UCSD-AML1 (cell line): ENCODE measurements at regions not wholly inside any gene's neighbourhood (a gene's known extent, or its start where the extent isn't known, plus 50 kb on each side); places are given as distances from the start of the nearest gene placed in this dataset.

Experiments used
- DNase-seq: peaks from one replicate; lab custom pipeline; 2025; ENCODE audit not compliant: unreplicated experiment; lab: John Stamatoyannopoulos, UW

DNA sequence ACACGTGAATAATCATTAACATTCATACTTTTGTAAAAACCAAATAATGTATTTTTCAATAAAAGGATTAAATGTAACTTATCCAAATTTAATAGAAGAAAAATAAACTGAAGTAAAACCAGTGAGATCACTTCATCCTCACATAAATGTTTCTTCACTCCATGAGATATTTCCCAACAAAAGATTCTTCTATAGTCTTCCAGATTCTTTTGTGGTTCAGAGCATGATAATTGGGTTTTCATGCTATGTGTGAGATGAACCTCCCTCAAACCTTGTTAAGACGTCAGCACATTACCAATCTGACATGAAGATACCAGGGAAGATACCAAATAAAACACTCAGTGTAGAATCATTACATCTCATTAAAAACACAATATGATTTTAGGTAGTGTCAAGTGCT lies 62.9 kb upstream of the OXGR1 start:
- no peak for DNase-seq

DNA sequence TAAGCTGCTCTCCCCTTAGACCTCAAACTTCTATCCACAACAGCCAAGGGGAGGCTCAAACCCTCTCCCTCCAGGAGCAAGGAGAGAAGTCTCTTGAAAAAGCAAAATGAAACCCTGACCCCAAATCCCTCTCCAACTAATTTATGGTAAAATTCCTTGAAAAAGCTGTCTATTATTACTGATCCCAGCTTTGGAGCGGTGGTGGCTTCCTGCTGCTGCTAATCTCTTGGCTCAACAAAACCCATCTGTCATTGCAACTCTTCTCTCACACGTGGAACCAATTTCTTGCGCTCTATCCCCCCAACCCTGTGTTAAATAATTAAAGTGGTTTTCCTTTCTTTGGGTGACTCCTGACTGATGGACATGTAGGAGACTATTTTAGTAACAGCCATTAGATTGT lies 64.1 kb upstream of the OXGR1 start:
- no peak for DNase-seq

DNA sequence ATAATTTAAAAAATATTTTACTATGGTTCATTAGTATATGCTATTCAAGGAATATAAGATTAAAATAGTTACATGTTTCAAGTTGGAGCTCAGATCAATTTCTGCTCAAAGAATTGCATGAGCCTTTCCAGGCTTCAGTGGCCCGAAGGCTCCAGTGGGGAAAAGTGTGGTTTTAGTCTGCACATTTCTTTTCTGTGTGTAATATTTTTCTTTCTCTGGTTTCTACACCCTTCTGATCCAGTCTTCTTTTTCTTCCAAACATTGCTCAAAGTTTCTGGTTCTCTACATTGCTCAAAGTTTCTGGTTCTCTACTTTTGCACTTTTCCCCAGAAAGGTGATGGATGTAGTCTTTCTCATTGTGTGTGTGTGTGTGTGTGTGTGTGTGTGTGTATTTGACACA lies 64.7 kb upstream of the OXGR1 start:
- no peak for DNase-seq

DNA sequence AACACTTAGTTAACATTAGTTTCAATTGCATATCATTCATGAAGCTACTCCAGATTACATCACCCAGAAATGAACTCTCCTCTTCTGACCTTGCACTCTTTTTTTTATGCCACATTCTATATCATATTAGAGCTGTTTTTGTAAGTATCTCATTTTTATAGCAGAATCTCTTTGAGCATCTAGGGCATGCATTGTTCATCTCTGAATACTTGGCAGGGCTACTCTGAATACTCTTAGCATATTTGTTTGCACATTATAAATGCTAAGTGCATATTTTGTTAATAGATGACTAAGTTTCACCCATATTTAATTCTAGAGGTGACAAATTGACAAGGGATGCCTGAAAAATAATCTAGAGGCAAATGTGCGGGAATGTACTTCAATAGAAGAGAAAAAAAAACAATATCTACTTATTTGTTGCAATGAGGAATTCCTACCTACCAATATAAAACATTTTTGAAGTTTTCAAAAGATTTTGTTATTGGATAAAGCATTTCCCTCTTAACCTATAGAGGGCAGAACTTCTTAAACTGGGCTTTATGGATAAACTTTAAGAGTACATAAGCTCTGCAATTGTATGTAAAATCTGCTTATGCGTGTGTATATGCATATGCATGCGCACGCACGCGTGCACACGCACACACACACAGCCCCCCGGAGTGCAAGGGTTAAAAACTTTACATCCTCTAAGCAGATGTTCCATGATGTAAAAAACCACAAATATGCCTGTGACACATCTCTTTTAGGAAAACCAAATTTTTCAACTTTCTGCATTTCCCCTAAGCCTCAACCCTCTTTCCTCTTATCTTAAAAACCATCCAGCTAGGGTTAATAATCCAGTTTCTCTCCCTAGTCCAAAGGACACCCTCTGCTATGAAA lies 73.0 kb upstream of the OXGR1 start:
- DNase-seq: no peak

GRCh38 chr13:97068151-97068550 lies 73.9 kb upstream of the OXGR1 start:
- no peak for DNase-seq

- DNase-seq: no peak
Measured at GRCh38 chr13:97069050-97069815, 75.0 kb upstream of the OXGR1 start.

DNA sequence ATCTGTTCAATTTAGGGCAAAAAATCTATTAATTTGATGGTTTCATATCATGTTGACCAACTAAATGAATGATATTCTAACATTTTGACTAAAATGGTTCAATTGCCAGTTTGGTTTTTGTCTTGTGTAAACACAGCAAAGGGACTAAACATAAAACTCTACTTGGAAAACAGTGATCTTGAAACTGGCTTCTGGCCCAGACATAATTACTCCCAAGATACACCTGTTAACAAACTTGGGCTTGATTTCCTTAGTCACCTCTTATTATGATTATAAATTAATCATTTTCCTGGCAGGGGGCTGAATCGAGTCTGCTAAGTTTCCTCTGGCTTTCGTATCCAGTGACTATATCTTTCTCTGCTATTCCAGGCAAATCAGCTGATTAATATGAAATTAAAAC lies 78.0 kb upstream of the OXGR1 start:
- no peak for DNase-seq

DNA sequence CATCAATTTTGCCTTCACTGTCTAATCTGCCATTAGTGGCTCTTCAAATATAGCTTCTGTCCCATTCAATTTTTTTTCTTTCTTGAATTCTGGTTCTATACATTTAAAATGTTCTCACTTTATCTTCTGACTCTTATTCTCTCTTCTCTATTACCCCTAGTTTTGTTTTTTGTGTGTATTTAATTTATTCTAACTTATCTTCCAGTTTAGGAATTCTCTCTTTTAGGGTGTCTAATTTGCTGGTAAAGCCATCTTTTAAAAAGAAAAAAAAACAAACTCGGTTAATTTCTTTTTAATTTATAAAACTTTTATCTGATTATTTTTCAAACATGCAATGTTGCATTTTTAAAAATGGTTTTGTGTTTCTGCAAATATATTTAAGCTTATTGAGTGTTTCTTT lies 80.3 kb upstream of the OXGR1 start:
- no peak for DNase-seq

GRCh38 chr13:97076898-97077297 lies 82.6 kb upstream of the OXGR1 start:
- no peak for DNase-seq

DNA sequence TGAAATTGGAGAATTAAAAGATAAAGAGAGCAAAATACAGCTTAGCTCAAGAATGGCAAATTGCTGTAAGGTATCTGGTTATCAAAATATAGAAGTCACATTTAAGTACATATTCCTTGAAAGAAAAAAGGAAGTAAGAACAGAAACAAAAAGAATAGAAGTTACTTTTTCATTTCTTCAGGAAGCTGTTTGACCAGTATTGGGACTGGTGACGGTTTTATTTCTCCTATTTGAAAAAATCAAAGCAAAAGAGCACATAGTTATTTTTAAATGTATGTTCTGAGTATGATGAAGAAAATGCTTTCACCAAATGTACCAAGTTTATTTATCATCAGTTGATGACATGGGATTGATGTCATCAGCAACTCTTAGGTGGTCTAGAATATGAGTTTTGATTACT lies 83.1 kb upstream of the OXGR1 start:
- no peak for DNase-seq

GRCh38 chr13:97079726-97080125 lies 85.5 kb upstream of the OXGR1 start:
- DNase-seq: no peak

GRCh38 chr13:97082461-97083207 lies 88.4 kb upstream of the OXGR1 start:
- DNase-seq: no peak

DNA sequence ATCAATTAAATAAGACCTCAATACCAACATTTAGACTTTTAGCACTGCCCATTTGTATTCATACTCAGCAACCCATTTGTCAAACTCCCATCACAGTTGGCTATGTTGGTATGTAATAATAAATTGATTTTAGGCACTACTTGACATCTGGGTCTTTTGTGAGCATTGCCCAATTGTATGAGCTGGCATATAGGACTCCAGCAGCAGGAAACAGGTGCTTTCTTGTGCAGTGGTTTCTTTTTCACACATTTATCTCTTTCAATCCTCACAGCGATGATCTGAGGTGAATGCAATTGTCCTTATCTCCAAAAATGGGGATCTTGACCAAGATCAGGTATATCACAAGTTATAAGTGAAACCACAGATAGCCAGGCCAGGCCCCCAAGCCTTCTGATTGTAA lies 96.9 kb upstream of the OXGR1 start:
- no peak for DNase-seq

- DNase-seq: no peak
Measured at GRCh38 chr13:97100821-97101220, 106.5 kb upstream of the OXGR1 start.

DNA sequence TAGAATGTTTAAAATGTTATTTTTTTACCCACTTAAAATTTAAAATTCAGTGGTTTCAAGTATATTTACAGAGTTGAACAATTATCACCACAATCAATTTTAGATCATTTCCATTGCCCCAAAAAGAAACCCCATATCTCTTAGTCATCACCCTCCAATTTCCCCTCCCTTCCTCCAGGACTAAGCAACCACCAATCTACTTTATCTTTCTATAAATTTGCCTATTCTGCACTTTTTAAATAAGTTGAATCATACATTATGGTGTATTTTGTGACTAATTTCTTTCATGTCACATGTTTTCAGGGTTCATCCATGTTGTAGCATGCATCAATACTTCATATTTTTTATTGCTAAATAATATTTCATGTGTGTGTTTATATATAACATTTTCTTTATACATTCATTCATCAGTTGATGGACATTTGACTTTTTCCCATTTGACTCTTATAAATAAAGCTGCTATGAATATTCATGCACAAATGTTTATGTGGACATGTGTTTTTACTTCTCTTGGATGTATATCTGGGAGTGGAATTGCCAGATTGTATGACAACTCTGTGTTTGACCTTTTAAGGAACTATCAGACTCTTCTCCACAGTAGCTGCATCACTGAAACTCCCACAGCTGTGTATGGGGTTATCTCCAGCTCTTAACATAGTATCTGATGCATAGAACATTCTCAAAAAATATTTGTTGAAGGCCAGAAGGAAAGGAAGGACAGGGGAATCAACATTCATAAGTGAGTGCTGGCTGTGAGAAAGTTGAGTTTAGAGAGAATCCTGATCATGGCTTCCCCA lies 107.8 kb upstream of the OXGR1 start:
- DNase-seq: no peak

- no peak for DNase-seq
Measured at GRCh38 chr13:97106323-97106722, 112.0 kb upstream of the OXGR1 start.

GRCh38 chr13:97107815-97108529 lies 113.7 kb upstream of the OXGR1 start:
- no peak for DNase-seq

- DNase-seq: no peak
Measured at GRCh38 chr13:97108530-97108900, 113.6 kb upstream of the MBNL2 start.

DNA sequence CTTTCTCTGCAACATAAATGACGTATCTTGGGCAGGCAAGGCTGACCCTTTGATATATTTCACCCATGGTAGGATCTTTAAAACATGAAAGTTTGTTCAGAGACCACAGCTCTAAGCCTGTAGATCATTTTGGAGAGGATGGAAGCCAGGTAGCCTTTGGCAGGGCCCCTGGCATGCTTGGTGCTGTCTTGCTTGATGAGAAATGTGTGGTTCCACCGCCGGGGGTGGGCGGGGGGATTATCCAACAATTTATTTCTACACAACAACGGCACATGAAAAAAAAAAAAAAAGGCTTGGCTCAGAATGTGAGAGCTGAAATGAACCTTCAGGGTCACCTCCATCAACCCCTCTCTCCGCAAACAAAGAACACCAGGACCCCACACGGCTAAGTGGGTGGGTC lies 112.9 kb upstream of the MBNL2 start:
- DNase-seq: no peak

- peak; percentile 83 for DNase-seq
Measured at GRCh38 chr13:97109841-97110492, 112.2 kb upstream of the MBNL2 start.
